ENCODE measurements at regions not wholly inside any gene's neighbourhood (a gene's known extent, or its start where the extent isn't known, plus 50 kb on each side); places are given as distances from the start of the nearest gene placed in this dataset.
"Not testable (repeated sequence)": the region's sequence is repeated elsewhere in the genome, so short reads cannot be mapped to it uniquely, and the experiment has no call there.

DNA sequence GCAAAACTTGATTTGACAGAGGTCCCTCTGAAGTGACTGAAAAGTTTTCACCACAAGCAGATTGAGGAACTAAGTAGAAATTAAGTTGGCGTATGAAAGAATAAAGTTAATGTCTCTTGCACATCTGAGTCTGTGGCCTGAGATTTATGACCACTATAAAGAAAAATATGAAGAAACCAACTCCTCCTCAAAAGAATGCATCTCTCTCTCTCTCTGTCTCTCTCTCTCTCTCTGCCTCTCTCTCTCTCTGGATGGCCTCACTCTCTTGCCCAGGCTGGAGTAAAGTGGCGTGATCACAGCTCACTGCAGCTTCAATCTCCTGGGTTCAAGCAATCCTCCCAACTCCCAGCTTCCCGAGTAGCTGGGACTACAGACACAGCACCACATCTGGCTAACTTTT, 55.2 kb downstream of the RPL22L1 start:
- no peak for DNase-seq

DNA sequence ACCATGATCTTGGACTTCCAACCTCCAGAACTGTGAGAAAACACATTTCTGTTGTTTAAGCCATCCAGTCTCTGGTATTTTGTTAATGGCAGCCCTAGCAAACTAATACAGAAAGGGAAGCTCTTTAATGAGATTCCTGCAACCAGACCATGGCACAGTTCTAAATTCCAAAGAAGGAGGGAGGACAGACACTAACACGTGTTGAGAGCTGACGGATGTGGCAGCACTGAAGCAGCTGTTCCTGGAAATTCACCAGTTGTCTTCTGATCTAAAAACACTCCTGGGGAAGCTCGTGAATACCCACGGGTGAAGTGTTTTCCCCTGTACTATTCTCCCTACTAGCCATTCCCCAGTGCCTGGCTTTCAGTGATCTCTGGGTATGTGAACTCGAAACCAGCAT, 56.7 kb downstream of the RPL22L1 start:
- no peak for DNase-seq

DNA sequence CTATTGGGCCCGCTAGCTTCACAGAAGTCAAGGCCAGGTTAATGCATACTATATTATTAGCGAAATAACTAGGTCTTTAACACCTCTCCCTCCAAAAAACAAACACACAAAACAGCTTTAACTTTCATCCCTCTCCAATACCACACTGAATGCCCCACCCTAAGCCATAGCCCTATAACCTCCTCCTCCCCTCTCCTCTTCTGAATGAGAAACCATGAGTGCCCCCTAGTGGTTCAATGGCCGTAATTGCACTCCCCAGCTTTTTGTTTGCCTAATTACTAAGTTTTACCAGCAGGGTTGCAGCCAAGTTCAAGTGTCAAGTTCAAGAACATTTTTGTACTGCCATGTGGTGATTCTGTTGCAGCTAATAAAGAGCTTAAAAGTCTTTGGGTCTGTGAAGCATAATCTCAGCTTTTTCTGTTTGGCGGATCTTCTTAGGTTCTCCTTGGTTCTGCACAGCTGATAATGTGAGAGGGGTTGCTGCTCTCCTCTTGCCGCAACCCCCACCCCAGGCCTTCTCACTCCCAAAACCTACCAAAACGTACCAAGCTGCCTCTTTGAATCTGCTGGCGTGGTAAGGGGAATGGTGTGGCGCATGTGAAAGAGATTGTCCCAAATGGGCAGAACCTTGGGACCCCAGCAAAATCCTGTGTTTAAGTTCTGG, 57.9 kb downstream of the RPL22L1 start:
- peak; percentile 76 for DNase-seq

DNA sequence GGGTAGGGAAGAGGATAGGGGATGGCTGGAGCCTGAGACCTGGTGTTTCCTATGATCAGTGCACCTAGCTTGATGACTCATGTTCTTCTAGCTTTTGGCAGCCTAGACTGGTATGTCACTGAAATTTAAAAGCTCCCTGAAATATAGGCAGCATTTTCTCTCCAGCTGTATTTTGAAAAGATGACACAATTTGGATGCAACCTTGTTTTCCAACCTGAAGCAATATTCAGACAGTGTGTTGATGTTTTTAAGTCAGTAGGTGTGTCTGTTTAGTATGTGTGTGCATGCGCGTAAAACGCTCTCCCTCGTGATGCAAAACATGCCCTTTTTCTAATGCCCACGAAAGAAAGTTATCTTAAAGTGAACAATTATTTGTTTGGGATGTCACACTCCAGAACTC, 58.5 kb downstream of the RPL22L1 start:
- DNase-seq: no peak

DNA sequence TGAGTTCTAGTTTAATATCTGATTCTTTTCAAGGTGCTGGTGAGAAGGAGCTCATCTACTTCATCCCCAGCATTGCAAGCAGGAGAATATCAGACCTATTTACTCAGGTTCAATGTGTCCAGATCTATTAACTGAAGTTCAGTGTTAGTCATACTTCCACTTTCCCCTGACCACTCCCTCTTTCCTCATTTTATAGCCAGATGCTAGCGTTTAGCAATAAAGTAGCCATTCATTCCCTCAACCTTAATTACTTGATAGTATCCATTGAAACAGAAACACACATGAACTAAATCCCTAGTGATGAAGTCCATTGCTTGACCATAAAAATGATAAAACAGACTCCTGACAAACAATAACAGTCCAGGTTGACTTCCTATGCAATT, 60.0 kb downstream of the RPL22L1 start:
- DNase-seq: no peak

DNA sequence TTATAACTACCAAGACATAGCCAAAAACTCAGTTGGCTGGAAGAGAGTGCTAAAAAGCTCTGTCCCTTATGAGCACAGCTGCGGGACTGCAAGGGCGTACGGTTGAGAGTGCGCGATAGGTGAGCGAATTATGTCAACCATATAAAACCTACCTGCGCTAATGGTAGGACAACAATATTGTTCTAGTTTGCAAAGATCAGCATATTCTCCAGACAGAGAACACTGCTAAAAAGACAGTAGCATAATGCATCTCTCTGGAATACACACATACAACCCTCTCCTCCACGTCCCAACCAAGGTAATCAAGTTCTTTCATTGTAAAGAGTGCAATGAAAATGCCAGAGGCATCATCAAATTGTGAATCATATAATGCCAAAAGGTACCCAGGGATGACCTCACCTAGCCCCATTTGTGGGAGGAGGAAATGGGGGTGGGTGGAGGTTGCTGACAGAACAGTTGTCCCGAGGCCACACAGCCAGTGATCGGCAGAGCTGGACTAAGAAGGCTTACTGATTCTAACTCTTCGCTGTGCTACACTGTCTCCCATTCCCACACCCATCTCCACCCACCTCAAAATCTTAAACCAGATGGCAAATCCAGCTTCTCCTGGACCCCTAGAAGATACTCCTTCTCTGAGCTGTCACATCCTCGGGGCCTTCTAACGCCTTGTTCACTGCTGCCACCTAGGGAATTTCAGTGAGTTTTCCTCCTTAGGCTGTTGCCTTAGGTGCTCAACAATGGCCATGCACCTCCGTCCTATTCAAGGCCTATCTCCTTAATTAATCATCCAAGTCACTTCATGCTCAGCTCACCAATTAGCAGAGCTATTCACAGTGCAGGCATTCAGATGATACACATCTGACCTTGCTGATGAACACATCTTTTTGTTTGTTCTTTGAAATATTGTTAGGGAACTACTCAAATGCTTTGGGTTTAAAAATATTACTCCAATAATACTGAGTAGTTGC, 60.7 kb downstream of the RPL22L1 start:
- DNase-seq: peak; percentile 4

DNA sequence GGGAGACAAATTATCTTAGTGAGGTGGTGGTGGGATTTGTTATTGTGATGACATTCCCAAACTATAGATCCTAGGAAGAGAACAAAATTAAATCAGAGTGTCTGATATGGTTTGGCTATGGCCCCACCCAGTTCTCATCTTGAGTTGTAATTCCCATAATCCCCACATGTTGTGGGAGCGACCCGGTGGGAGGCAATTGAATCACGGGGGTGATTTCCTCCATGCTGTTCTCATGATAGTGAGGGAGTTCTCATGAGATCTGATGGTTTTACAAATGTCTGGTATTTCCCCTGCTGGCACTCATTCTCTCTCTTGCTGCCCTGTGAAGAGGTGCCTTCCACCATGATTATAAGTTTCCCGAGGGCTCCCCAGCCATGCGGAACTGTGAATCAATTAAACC, 62.0 kb downstream of the RPL22L1 start:
- no peak for DNase-seq

DNA sequence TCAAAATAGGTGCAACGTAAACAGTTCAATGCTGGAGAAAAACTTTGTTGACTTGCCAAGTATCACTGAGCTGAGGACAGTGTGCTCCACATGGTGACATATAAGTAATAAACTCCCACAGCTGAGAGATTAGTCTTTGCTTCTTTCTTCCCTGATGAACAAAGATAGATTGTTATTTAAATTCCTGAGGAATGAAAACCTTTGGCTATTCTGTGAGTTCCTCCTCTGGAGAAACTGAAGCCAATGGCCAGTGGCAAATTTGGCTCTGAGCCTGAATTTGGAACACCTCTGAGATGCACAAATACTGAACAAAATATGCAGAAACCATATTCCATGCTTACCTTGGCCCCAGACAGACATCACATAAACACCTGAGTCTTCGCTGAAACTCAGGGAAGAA, 63.3 kb downstream of the RPL22L1 start:
- DNase-seq: no peak

DNA sequence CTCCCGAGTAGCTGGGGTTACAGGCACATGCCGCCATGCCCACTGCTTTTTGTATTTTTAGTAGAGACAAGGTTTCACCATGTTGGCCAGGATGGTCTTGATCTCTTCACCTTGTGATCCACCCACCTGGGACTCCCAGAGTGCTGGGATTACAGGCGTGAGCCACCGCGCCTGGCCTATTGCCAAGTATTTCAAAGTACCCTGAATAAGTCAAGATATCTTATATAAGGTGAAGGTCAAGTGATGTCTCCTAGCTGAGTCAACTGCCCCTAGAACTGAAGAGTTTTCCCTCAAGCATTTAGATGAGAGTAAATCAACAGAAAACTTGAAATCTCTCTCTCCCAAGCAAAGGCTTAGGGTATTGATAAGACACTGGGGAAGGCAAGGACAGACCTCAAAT, 63.9 kb downstream of the RPL22L1 start:
- DNase-seq: no peak

DNA sequence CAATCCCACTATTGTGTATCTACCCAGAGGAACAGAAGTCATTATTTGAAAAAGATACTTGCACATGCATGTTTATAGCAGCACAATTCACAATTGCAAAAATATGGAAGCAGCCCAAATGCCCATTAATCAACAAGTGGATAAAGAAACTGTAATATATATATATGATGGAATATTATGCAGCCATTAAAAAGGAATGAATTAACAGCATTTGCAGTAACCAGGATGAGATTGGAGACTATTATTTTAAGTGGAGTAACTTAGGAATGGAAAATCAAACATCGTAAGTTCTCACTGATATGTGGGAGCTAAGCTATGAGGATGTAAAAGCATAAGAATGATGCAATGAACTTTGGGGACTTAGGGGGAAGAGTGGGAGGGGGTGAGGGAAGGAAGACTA, 64.7 kb downstream of the RPL22L1 start:
- DNase-seq: not testable (repeated sequence)

DNA sequence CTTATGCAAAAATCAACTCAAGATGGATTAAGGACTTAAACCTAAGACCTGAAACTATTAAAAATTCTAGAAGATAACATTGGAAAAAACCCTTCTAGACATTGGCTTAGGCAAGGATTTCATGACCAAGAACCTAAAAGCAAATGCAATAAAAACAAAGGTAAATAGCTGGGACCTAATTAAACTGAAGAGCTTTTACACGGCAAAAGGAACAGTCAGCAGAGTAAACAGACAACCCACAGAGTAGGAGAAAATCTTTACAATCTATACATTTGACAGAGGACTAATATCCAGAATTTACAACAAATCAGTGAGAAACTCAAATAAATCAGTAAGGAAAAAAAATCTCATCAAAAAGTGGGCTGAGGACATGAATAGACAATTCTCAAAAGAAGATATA, 65.4 kb downstream of the RPL22L1 start:
- DNase-seq: not testable (repeated sequence)

DNA sequence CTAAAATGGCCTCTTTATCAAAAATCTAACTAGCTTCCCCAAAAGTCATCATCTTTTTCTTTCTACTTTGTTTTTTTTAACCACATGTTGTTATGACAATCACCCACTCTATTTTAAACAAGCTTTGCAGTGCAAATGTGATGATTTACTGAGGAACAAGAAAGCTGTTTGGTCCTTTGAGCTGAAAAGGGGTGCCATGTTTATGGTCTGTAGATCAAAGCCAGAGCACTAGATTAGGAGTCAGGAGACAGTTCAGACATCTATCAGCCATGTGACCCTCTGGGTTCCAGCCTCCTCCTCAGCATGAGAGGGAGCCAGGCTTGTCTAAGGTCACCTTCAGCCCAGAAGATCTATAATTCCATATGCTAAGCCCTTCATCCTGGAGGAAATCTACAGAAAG, 65.9 kb downstream of the RPL22L1 start:
- DNase-seq: no peak

DNA sequence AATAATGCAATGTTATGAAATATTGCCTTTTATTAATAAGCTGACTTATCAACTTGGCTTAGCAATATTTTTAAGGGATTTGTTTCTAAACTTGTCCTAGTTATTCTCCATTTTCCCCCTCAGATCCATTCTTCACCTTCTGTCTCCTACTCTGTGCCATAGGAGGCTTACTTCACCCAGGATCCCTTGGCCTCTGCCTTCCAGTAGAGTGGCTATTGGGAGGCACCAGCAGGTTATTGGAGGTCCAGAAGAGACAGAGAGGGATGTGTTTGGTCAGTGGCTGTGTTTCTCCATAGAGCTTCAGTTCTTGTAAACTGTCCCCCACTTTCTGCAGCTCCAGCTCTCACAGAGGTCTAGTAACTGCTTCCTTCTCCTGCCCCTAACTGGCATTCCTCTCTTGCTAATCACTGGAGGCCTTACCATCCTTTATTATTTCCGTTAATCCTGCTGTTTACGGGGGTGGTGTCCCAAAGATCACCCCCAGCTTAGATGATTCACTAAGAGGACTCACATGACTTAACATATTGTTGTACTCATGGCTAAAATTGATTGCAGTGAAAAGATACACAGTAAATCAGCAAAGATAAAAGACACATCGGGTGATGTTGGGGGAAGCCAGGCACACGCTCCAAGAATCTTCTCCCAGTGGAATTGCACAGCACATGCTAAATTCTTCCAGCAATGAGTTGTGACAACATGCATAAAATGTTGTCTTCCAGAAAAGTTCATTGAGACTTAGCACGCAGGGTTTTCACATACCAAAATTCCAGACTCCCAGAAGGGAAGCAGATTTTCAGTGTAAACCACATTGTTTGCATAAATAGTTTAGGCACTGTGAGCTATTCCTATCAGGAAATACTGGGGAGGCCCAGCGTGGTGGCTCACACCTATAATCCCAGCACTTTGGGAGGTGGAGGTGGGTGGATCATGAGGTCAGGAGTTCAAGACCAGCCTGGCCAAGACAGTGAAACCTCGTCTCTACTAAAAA, 67.5 kb downstream of the RPL22L1 start:
- no peak for DNase-seq

DNA sequence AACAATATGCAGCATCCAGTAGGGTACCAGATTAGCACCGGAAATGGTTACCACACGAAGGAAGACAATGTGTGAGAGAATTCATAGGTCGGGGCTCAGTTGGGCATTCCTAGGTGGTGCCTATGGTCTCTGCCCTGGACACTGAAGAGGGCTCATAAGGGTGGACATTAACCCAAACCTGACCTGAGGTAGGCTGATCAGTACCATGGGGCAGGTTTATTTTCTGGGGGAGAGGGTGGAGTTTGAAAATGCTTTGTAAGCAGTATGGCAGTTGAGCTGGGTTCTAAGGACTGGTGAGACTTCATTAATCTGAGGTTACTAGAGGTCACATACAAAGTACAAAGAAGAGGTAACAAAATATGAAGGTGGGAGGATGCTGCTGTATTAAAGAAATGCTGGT, 68.4 kb downstream of the RPL22L1 start:
- no peak for DNase-seq

DNA sequence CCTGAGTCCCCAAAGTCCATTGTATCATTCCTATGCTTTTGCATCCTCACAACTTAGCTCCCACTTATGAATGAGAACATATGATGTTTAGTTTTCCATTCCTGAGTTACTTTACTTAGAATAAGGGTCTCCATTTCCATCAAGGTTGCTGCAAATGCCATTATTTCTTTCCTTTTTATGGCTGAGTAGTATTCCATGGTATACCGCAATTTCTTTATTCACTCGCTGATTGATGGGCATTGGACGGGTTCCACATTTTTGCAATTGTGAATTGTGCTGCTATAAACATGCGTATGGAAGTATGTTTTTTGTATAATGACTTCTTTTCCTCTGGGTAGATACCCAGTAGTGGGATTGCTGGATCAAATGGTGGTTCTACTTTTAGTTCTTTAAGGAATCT, 69.7 kb downstream of the RPL22L1 start:
- DNase-seq: not testable (repeated sequence)

DNA sequence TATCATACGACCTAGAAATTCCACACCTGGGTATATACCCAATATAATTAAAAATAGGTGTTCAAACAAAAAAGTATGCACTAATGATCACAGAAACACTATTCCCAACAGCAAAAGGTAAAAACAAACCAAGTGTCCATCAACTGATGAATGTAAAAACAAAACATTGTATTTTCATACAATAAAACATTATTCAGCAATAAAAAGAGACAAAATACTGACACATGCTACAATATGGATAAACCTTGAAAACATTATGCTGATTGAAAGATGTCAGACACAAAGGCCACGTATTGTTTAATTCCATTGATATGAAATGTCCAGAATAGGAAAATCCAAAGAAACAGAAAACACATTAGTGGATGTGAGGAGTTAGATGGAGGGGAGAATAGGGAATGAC, 71.0 kb downstream of the RPL22L1 start:
- no peak for DNase-seq

DNA sequence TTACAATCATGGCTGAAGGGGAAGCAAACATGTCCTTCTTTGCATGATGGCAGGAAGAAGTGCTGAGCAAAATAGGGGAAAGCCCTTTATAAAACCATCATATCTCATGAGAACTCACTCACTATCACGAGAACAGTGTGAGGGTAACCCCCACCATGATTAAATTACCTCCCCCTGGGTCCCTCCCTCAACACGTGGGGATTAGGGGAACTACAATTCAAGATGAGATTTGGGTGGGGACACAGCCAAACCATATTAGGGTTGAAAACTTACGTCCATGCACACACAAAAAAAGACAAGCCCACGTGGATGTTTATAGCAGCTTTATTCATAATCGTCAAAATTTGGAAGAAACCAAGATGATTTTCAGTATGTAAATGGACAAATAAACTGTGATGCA, 72.3 kb downstream of the RPL22L1 start:
- DNase-seq: no peak

DNA sequence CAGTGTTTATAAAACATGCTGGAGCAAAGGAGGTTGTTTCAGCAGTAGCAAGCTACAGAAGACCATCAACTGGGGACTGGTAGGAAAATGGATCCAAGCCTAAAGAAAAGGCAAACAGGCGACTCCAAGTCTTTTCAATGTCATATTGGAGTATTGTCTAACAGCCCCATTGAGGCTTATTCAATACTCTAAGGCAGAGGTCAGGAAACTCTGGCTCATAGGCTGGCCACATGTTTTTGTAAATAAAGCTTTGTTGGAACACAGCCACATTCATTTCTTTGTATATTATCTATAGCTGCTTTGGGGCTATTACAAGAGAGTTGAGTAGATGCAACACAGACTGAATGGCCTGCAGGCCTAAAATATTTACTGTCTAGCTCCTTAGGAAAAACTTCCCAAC, 77.5 kb downstream of the RPL22L1 start:
- no peak for DNase-seq

DNA sequence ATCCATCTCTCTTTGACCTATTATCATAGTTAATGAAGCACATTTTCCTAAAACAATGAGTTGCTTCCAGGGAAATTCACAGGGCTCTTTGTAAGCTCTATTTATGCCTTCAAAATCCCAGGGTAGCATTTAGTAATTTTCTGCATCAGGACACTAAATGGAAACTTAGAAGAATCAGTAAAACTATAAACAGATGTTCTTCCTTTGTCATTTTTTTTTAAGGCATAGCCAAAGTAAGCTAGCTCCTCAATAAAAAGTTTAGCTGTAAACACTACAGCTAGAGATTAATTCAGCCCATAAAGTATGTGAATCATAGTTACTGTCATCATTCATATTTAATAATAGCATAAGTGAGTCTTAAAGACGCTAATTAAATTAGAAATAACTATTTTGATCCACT, 79.3 kb downstream of the RPL22L1 start:
- no peak for DNase-seq

DNA sequence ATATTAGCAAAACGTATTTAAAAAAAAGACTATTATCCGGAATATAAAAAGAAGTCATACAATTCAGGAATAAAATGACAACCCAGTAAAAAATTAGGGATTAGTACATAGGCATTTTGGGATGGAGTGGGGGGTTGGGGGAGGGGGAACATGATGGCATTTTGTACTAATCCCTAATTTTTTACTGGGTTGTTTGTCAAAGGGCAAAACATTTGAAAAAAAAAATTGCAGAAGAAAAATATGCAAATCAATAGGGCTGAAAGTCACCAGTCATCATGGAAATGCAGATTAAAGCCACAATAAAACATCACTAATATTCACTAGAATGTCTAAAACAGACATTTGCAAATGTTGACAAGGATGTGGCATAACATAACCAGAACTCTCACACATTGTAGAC, 82.5 kb downstream of the RPL22L1 start:
- DNase-seq: no peak

DNA sequence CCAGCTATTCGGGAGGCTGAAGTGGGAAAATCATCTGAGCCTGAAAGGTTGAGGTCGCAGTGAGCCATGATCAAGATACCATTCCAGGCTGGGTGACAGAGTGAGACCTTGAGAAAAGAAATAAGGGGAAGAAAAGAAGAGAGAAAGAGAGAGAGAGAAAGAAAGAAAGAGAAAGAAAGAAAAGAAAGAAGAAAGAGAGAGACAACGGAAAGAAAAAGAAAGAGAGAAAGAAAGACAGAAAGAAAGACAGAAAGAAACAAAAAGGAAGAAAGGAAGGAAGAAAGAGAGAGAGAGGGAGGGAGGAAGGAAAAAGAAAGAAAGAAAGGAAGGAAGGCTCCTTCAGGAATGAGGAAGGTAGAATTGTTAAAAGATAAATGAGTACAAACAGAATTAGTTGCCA, 84.5 kb downstream of the RPL22L1 start:
- DNase-seq: no peak

DNA sequence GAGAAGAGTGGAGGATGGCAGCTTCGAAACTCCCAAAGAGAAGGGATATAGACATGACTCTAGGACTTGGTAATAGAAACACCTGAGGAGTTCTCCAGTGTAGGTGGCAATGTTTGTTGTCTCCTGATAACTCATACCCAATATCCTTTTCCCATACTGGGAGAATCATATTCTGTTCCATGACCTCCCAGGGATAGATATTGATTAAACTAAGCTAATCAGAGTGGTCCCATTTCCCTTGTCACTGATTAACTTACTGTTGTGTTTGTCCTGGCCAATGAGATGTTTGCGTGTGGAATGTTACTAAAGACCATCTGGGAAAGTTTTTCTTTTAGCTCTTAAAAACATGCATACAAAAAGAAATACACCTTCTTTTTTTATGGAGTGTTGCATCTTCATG, 85.6 kb downstream of the RPL22L1 start:
- DNase-seq: no peak

DNA sequence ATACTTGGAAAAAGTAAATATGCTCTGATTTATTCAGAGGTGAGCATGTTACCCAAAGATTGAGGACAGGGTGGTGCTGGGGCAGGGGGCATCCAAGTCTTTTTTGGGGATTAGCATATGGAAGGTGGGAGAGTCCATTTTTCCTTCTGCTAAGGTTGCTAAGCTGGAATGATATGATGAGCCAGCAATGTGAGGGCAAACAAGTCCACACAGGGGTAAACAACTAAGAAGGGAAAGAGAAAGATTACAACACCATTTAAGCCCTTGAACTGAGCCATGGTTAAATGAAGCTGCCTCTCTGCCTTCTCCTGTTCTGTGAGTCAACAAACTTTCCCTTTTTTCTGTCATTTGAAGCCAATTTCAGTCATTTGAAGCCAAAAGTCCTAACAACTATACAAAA, 89.0 kb downstream of the RPL22L1 start:
- no peak for DNase-seq

All from CD4-positive, alpha-beta T cell treated with Interleukin-12 subunit alpha and Interleukin-12 subunit beta, for 1 hour (primary cell).